ENCODE measurements at regions not wholly inside any gene's neighbourhood (a gene's known extent, or its start where the extent isn't known, plus 50 kb on each side); places are given as distances from the start of the nearest gene placed in this dataset.

- ChIA-PET POLR2A (no interaction called here), RAD21 (ENCODE audit: unreplicated experiment) (no interaction called here), SMC1A (ENCODE audit: uncharacterized antibody, unreplicated experiment) (no interaction called here), CTCF (no interaction called here)
- FAIRE-seq (no peak), ATAC-seq (no peak), DNase-seq (ENCODE audit: low read depth, low spot score) (no peak)
- no peak overlapping the region for H3K27ac ChIP-seq (ENCODE audit: control insufficient read depth, insufficient read depth)
- intact Hi-C loops (cut with micrococcal nuclease; ENCODE audit: unreplicated experiment) (no loop called here), in situ Hi-C loops (cut with MboI) (no loop called here)
- no peaks in the 10 kb centered on the region for H4K20me1 ChIP-seq (ENCODE audit: control insufficient read depth, insufficient read depth)
- no peak overlapping the region for H3K9ac ChIP-seq (ENCODE audit: control insufficient read depth, insufficient read depth, low read length)
- H3K9me3 ChIP-seq (replicated peaks; ENCODE audit: control insufficient read depth, insufficient read depth, low read length): no peaks in the 10 kb centered on the region
- H2AFZ ChIP-seq (ENCODE audit: control insufficient read depth, low read depth, low read length): no peak overlapping the region
- H3K27me3 ChIP-seq (replicated peaks in 1 of 2; ENCODE audit: control insufficient read depth in 2 of 2, insufficient read depth in 2 of 2, low read length in 1 of 2): no peaks in the 10 kb centered on the region; a peak in 1 of 4 replicates
- BruUV-seq (replicated peaks): no TSS peak
- no peaks in the 10 kb centered on the region for H3K4me1 ChIP-seq (ENCODE audit: control insufficient read depth, insufficient read depth, low read length)
- H3K36me3 ChIP-seq (ENCODE audit: control insufficient read depth in 2 of 2, insufficient read depth in 2 of 2, low read length in 1 of 2): no peaks in the 10 kb centered on the region
- 45% methylated on average over 17 of the region's 17 CpGs for WGBS (ENCODE audit: insufficient coverage, insufficient replicate concordance, low lambda C conversion rate, missing lambda C conversion rate)
- H3K4me2 ChIP-seq (ENCODE audit: control insufficient read depth, insufficient read depth): no peak overlapping the region
- H3K79me2 ChIP-seq (ENCODE audit: control insufficient read depth, insufficient read depth, low read length): no peaks in the 10 kb centered on the region
- TF ChIP-seq MEF2B (IDR thresholded peaks at IDR 0.05; ENCODE audit: partially characterized antibody, poor library complexity, severe bottlenecking): no peak
- TF ChIP-seq NR2C2 (IDR thresholded peaks at IDR 0.05; ENCODE audit: borderline replicate concordance, control insufficient read depth, insufficient read length, low read depth): no peak
- no peak for TF ChIP-seq KAT2A (conservative IDR thresholded peaks at IDR 0.05; ENCODE audit: control insufficient read depth, low read depth, low read length)
- TF ChIP-seq NFYB (IDR thresholded peaks at IDR 0.05; ENCODE audit: insufficient read depth, low read depth, low read length): no peak
- TF ChIP-seq CBX5 (IDR thresholded peaks at IDR 0.05; ENCODE audit: low read depth): no peak
- TF ChIP-seq E4F1 (IDR thresholded peaks at IDR 0.05; ENCODE audit: borderline replicate concordance, partially characterized antibody): no peak
- no peak overlapping the region for H3K4me3 ChIP-seq
Measured at GRCh38 chr10:11396311-11396955, 215.0 kb downstream of the USP6NL start.

Data from GM12878 (cell line).